ENCODE measurements at regions not wholly inside any gene's neighbourhood (a gene's known extent, or its start where the extent isn't known, plus 50 kb on each side); places are given as distances from the start of the nearest gene placed in this dataset.
A peak's percentile ranks its signal among the peaks of the same experiment; 100 is the strongest.

GRCh38 chr12:92036061-92036620 lies 109.5 kb downstream of the BTG1 start:
- H3K4me1 Mint-ChIP-seq: peaks cover 60 to 95% (median 78%) of the 10 kb centered on the region in 4 donors
- peaks cover 0 to 5% (median 1%) of the 10 kb centered on the region in 8 donors for H3K9me3 Mint-ChIP-seq
- intact Hi-C loops (cut with micrococcal nuclease): no loop called here
- Histone ChIP-seq H3K36me3 (ENCODE audit: insufficient read depth, low read length) (no peaks in the 10 kb centered on the region), H3K4me3 (ENCODE audit: low read length in 2 of 2) (no peak overlapping the region), H3K9me3 (ENCODE audit: control insufficient read depth in 1 of 2, low read length in 2 of 2) (no peaks in the 10 kb centered on the region), H3K27ac (ENCODE audit: low read depth, low read length) (peak overlapping the region; percentile 65), H3K4me1 (ENCODE audit: insufficient read depth, low read length) (peaks cover 86% of the 10 kb centered on the region), H3K27me3 (ENCODE audit: insufficient read depth, low read length) (no peaks in the 10 kb centered on the region)
- H3K36me3 Mint-ChIP-seq: peaks cover 0 to 4% of the 10 kb centered on the region in 2 donors
- peak overlapping the region; percentile 83 to 97 (median 91) for H3K4me3 Mint-ChIP-seq
- H3K27ac Mint-ChIP-seq: peak overlapping the region; percentile 97 to 100 (median 98)
- ChIA-PET POLR2A (ENCODE audit: partially characterized antibody) (interaction anchor here (0.6 to 15.9 kb wide), 4 partner anchors 13 to 108 kb away, joined by 4 to 525 read pairs (median 132); partner anchors contain the start of gene BTG1), CTCF (ENCODE audit: partially characterized antibody) (interaction anchor here (0.9 to 6.4 kb wide), 4 partner anchors 12 to 109 kb away, joined by 3 to 46 read pairs (median 4); partner anchors contain the start of gene BTG1)
- no peak for DNase-seq
- no peaks in the 10 kb centered on the region for H3K27me3 Mint-ChIP-seq

- Mint-ChIP-seq H3K36me3 (peaks cover 0 to 6% of the 10 kb centered on the region in 2 donors), H3K4me3 (peak overlapping the region; percentile 83 to 97 (median 91)), H3K27me3 (no peaks in the 10 kb centered on the region), H3K27ac (peak overlapping the region; percentile 97 to 100 (median 98)), H3K9me3 (peaks cover 0 to 5% (median 1%) of the 10 kb centered on the region in 8 donors), H3K4me1 (peaks cover 61 to 96% (median 80%) of the 10 kb centered on the region in 4 donors)
- Histone ChIP-seq H3K27ac (ENCODE audit: low read depth, low read length) (peak overlapping the region; percentile 65), H3K9me3 (ENCODE audit: control insufficient read depth in 1 of 2, low read length in 2 of 2) (no peaks in the 10 kb centered on the region), H3K4me1 (ENCODE audit: insufficient read depth, low read length) (peaks cover 86% of the 10 kb centered on the region), H3K36me3 (ENCODE audit: insufficient read depth, low read length) (no peaks in the 10 kb centered on the region), H3K4me3 (ENCODE audit: low read length in 2 of 2) (peak overlapping the region in 1 of 2 donors; percentile 44), H3K27me3 (ENCODE audit: insufficient read depth, low read length) (no peaks in the 10 kb centered on the region)
- intact Hi-C loops (cut with micrococcal nuclease): loop anchor here (1.0 to 2.0 kb wide), 4 partner anchors 11 to 535 kb away; no protein-coding TSS in a partner anchor
- CTCF ChIA-PET (ENCODE audit: partially characterized antibody): interaction anchor here (0.9 to 6.4 kb wide), 4 partner anchors 13 to 109 kb away, joined by 3 to 46 read pairs (median 4); partner anchors contain the start of gene BTG1
- no peak for DNase-seq
- POLR2A ChIA-PET (ENCODE audit: partially characterized antibody): interaction anchor here (0.6 to 15.9 kb wide), 7 partner anchors 14 to 124 kb away, joined by 3 to 525 read pairs (median 9); partner anchors contain the start of gene BTG1
These were observed 110.2 kb downstream of the BTG1 start for GRCh38 chr12:92035477-92035876.

GRCh38 chr12:92034858-92035401 lies 110.7 kb downstream of the BTG1 start:
- Histone ChIP-seq H3K4me3 (ENCODE audit: low read length in 2 of 2) (peak overlapping the region; percentile 24 to 44), H3K36me3 (ENCODE audit: insufficient read depth, low read length) (no peaks in the 10 kb centered on the region), H3K9me3 (ENCODE audit: control insufficient read depth in 1 of 2, low read length in 2 of 2) (no peaks in the 10 kb centered on the region), H3K27me3 (ENCODE audit: insufficient read depth, low read length) (no peaks in the 10 kb centered on the region), H3K27ac (ENCODE audit: low read depth, low read length) (peak overlapping the region; percentile 65), H3K4me1 (ENCODE audit: insufficient read depth, low read length) (peaks cover 92% of the 10 kb centered on the region)
- H3K9me3 Mint-ChIP-seq: peaks cover 0 to 5% (median 1%) of the 10 kb centered on the region in 8 donors
- peak overlapping the region; percentile 83 to 97 (median 91) for H3K4me3 Mint-ChIP-seq
- intact Hi-C loops (cut with micrococcal nuclease): loop anchor here (1.0 to 5.0 kb wide), 8 partner anchors 11 to 536 kb away; no protein-coding TSS in a partner anchor
- peak overlapping the region; percentile 97 to 100 (median 98) for H3K27ac Mint-ChIP-seq
- H3K4me1 Mint-ChIP-seq: peaks cover 66 to 97% (median 81%) of the 10 kb centered on the region in 4 donors
- peaks cover 0 to 7% of the 10 kb centered on the region in 2 donors for H3K36me3 Mint-ChIP-seq
- H3K27me3 Mint-ChIP-seq: no peaks in the 10 kb centered on the region
- peak; percentile 55 to 62 (median 59) for DNase-seq
- ChIA-PET POLR2A (ENCODE audit: partially characterized antibody) (interaction anchor here (0.6 to 15.9 kb wide), 15 partner anchors 7 to 158 kb away, joined by 3 to 525 read pairs (median 4); partner anchors contain the start of gene BTG1), CTCF (ENCODE audit: partially characterized antibody) (interaction anchor here (0.7 to 6.4 kb wide), 7 partner anchors 8 to 372 kb away, joined by 3 to 48 read pairs (median 4); partner anchors contain the start of gene BTG1)

GRCh38 chr12:92034083-92034482 lies 111.6 kb downstream of the BTG1 start:
- H3K36me3 Mint-ChIP-seq: peaks cover 0 to 7% of the 10 kb centered on the region in 2 donors
- H3K27ac ChIP-seq (ENCODE audit: low read depth, low read length): peak overlapping the region; percentile 65
- H3K9me3 ChIP-seq (ENCODE audit: control insufficient read depth in 1 of 2, low read length in 2 of 2): no peaks in the 10 kb centered on the region
- H3K27me3 ChIP-seq (ENCODE audit: insufficient read depth, low read length): no peaks in the 10 kb centered on the region
- intact Hi-C loops (cut with micrococcal nuclease): loop anchor here (1.0 to 5.0 kb wide), 7 partner anchors 42 to 537 kb away; no protein-coding TSS in a partner anchor
- ChIA-PET POLR2A (ENCODE audit: partially characterized antibody) (interaction anchor here (0.6 to 15.9 kb wide), 14 partner anchors 8 to 157 kb away, joined by 3 to 525 read pairs (median 4); partner anchors contain the start of gene BTG1), CTCF (ENCODE audit: partially characterized antibody) (interaction anchor here (0.7 to 6.4 kb wide), 8 partner anchors 9 to 373 kb away, joined by 3 to 48 read pairs (median 4); partner anchors contain the start of gene BTG1)
- peak overlapping the region in 6 of 7 donors; percentile 15 to 100 (median 98) for H3K27ac Mint-ChIP-seq
- DNase-seq: no peak
- H3K4me3 ChIP-seq (ENCODE audit: low read length in 2 of 2): no peak overlapping the region
- H3K4me1 Mint-ChIP-seq: peaks cover 74 to 100% (median 86%) of the 10 kb centered on the region in 4 donors
- H3K36me3 ChIP-seq (ENCODE audit: insufficient read depth, low read length): no peaks in the 10 kb centered on the region
- peaks cover 0 to 5% (median 3%) of the 10 kb centered on the region in 8 donors for H3K9me3 Mint-ChIP-seq
- no peaks in the 10 kb centered on the region for H3K27me3 Mint-ChIP-seq
- H3K4me3 Mint-ChIP-seq: peak overlapping the region in 5 of 8 donors; percentile 13 to 97 (median 90)
- H3K4me1 ChIP-seq (ENCODE audit: insufficient read depth, low read length): peaks cover 99% of the 10 kb centered on the region

- peaks cover 78 to 100% (median 89%) of the 10 kb centered on the region in 4 donors for H3K4me1 Mint-ChIP-seq
- Histone ChIP-seq H3K4me3 (ENCODE audit: low read length in 2 of 2) (peak overlapping the region in 1 of 2 donors; percentile 15), H3K27me3 (ENCODE audit: insufficient read depth, low read length) (no peaks in the 10 kb centered on the region), H3K9me3 (ENCODE audit: control insufficient read depth in 1 of 2, low read length in 2 of 2) (no peaks in the 10 kb centered on the region), H3K27ac (ENCODE audit: low read depth, low read length) (peak overlapping the region; percentile 16), H3K36me3 (ENCODE audit: insufficient read depth, low read length) (no peaks in the 10 kb centered on the region), H3K4me1 (ENCODE audit: insufficient read depth, low read length) (peaks cover 99% of the 10 kb centered on the region)
- intact Hi-C loops (cut with micrococcal nuclease): loop anchor here (5.0 kb wide), 3 partner anchors 41 to 369 kb away; no protein-coding TSS in a partner anchor
- ChIA-PET POLR2A (ENCODE audit: partially characterized antibody) (interaction anchor here (5.7 to 15.9 kb wide), 4 partner anchors 9 to 111 kb away, joined by 66 to 525 read pairs (median 133); partner anchors contain the start of gene BTG1), CTCF (ENCODE audit: partially characterized antibody) (interaction anchor here (0.8 to 6.4 kb wide), 6 partner anchors 9 to 112 kb away, joined by 3 to 48 read pairs (median 14); partner anchors contain the start of gene BTG1)
- H3K9me3 Mint-ChIP-seq: peaks cover 0 to 5% (median 5%) of the 10 kb centered on the region in 8 donors
- peak overlapping the region; percentile 80 to 98 (median 95) for H3K27ac Mint-ChIP-seq
- DNase-seq: no peak
- peaks cover 4 to 9% of the 10 kb centered on the region in 2 donors for H3K36me3 Mint-ChIP-seq
- peak overlapping the region in 7 of 8 donors; percentile 12 to 83 (median 63) for H3K4me3 Mint-ChIP-seq
- H3K27me3 Mint-ChIP-seq: no peaks in the 10 kb centered on the region
These were observed 112.7 kb downstream of the BTG1 start for GRCh38 chr12:92032965-92033364.

- Histone ChIP-seq H3K4me3 (ENCODE audit: low read length in 2 of 2) (peak overlapping the region in 1 of 2 donors; percentile 24), H3K9me3 (ENCODE audit: control insufficient read depth in 1 of 2, low read length in 2 of 2) (no peaks in the 10 kb centered on the region), H3K36me3 (ENCODE audit: insufficient read depth, low read length) (no peaks in the 10 kb centered on the region), H3K27ac (ENCODE audit: low read depth, low read length) (peak overlapping the region; percentile 26), H3K27me3 (ENCODE audit: insufficient read depth, low read length) (no peaks in the 10 kb centered on the region), H3K4me1 (ENCODE audit: insufficient read depth, low read length) (peaks cover 99% of the 10 kb centered on the region)
- peak overlapping the region in 7 of 8 donors; percentile 17 to 84 (median 79) for H3K4me3 Mint-ChIP-seq
- DNase-seq: no peak
- CTCF ChIA-PET (ENCODE audit: partially characterized antibody): interaction anchor here (0.9 to 6.4 kb wide), 8 partner anchors 11 to 221 kb away, joined by 3 to 48 read pairs (median 10); partner anchors contain the start of gene BTG1
- H3K27me3 Mint-ChIP-seq: no peaks in the 10 kb centered on the region
- peaks cover 80 to 100% (median 89%) of the 10 kb centered on the region in 4 donors for H3K4me1 Mint-ChIP-seq
- POLR2A ChIA-PET (ENCODE audit: partially characterized antibody): interaction anchor here (0.7 to 15.9 kb wide), 13 partner anchors 10 to 376 kb away, joined by 3 to 525 read pairs (median 11); partner anchors contain the start of gene BTG1
- H3K27ac Mint-ChIP-seq: peak overlapping the region; percentile 91 to 98 (median 96)
- H3K36me3 Mint-ChIP-seq: peaks cover 4 to 9% of the 10 kb centered on the region in 2 donors
- intact Hi-C loops (cut with micrococcal nuclease): loop anchor here (5.0 kb wide), 3 partner anchors 40 to 370 kb away; no protein-coding TSS in a partner anchor
- H3K9me3 Mint-ChIP-seq: peaks cover 0 to 5% (median 5%) of the 10 kb centered on the region in 8 donors
These were observed 113.5 kb downstream of the BTG1 start for GRCh38 chr12:92032101-92032500.

Measured in CD4-positive, alpha-beta memory T cell (primary cell).